COLO829 (cell line): ENCODE measurements at regions not wholly inside any gene's neighbourhood (a gene's known extent, or its start where the extent isn't known, plus 50 kb on each side); places are given as distances from the start of the nearest gene placed in this dataset.
"Not testable (repeated sequence)": the region's sequence is repeated elsewhere in the genome, so short reads cannot be mapped to it uniquely, and the experiment has no call there.

ENCODE experiments used
- DNase-seq: peaks from one replicate; pipeline ENCODE4 v3.0.0; 2012; ENCODE audit warnings: low spot score

DNA sequence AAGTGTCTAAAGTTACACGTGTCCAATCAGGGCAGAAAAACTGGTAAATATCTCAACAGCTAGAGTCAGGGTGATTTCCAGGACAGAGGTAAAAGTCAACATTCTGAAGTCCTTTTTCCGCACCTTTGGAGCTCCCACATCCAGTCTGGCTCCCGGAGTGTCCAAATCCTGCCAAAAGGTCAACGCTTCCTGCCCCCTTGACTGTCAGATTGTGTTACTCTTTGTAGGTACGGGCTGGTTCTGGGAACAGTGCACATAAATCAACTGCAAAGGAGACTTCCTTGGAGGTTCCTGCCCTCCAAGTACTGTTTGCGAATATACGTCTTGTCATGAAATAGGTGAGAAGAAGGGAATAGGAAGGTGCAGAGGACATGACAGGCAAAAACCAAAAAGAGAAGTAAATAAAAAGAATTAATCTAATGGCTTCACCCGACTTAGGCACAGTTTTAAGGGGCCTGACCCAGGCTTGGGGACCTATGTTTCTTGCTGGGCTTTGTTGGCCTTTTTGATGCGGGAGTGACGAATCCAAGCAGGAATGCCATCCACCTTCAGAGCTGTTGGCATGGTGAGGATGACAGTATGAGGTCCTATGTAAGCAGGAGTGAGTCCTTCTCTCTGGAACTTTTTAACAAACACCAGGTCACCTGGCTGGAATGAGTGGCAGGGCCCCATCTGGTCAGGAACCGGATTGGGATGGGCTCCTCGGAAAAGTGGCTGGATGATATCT, 155.4 kb downstream of the TRIM27 start:
- DNase-seq, result no peak

- peak; percentile 72 for DNase-seq
These were observed 154.0 kb downstream of the TRIM27 start for GRCh38 chr6:28769626-28770402.

DNA sequence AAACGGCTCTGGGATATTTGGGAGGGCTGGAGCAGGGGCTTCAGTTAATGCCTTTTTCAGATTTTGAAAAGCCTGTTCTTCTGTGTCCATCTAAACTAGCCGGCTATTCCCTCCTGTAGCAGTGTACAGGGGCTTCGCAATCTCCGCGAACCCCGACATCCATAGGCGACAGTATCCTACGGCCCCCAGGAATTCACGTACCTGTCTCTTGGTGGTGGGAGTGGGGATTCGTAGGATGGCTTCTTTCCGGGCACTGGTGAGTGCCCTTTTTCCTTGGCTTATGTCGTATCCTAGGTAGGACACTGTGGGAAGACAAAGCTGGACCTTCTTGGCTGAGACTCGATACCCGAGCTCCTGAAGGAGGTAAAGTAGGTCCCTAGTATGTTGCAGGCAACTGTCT, 153.1 kb downstream of the TRIM27 start:
- no peak for DNase-seq

- no peak for DNase-seq
These were observed 152.2 kb downstream of the TRIM27 start for GRCh38 chr6:28771401-28772267.

DNA sequence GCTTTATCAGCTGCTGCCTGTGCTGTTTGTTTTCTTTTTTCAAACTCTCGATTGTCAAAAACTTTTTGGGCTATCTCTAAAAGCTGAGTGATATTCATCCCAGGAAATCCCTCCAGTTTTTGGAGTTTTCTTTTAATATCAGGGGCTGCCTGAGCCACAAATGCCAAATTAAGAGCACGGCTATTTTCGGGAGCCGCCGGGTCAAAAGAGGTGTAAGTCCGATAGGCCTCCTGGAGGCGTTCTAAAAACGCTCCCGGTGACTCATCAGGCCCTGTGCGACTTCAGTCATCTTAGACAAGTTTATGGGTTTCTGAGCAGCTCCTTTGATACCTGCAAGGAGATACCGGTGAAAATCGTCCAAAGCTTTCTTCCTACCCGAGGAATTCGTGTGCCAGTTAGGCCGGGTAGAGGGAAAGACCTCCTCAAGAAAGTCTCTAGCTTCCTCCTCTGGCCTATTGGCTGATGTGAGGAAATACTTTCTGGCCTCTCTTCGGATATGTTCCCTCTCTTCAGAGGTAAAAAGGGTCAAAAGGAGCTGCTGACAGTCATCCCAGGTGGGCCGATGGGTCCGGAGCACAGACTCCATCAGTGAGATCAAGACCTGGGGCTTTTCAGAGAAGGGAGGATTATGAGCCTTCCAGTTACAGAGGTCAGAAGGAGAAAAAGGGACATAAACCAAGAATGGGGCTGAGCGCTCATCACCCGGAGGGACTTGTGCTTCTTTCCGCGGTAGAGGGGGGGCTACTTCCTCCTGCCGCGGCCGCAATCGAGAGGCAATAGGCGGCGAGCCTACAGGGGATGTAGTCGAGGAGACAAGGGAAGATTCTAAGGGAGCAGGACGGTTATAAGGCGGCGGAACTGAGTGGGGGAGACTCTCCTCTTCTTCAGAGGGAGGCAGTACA, 151.1 kb downstream of the TRIM27 start:
- no peak for DNase-seq

- no peak for DNase-seq
These were observed 149.3 kb downstream of the TRIM27 start for GRCh38 chr6:28774292-28775051.

DNA sequence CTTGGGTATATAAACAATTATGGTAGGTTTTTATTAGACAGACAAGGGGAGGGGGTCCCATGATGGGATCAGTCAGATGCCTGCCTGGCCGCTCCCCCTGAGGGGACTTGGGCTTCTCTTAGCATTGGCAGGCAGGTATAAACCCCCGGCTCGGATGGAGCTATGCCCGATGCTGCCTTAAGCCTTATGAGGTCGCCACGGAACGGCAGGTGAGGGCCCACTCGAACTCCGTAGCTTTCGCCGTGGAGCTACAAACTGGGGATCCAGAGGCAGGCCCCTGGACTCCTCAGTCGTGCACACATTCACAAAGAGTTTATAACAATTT, 148.8 kb downstream of the TRIM27 start:
- DNase-seq, result no peak

DNA sequence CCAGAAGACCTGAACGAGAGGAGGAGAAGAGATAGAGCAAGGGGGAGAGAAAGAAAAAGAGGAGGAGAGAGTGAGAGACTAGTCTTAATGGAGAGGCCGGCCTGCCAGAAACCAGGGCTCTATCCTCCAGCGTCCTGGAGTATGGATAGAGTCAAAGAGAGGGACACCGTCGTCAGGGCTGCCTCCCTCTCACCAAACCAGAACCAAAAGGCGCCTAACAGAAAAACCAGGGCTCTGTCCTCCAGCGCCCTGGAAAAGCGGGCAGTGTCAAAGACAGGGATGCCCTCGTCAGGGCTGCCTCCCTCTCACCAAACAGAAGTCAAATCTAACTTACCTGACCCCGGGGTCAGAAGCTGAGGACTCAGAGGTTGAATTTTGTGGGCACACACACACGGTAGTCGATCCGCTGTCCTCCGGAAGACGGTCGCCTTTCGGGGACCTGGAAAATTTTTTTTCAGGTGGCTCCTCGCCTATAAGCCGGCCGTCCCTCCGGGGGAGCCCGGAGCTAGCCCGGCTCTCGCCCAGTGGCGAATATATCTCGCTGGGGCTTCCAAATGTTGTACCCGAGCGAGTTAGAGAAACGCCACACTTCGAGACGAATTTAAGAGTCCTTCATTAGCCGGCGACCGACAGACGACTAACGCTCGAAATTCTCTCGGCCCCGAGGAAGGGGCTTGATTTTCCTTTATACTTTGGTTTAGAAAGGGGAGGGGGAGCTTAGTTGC, 148.2 kb downstream of the TRIM27 start:
- DNase-seq, result no peak

- DNase-seq, result no peak
These were observed 147.3 kb downstream of the TRIM27 start for GRCh38 chr6:28776269-28777146.

DNA sequence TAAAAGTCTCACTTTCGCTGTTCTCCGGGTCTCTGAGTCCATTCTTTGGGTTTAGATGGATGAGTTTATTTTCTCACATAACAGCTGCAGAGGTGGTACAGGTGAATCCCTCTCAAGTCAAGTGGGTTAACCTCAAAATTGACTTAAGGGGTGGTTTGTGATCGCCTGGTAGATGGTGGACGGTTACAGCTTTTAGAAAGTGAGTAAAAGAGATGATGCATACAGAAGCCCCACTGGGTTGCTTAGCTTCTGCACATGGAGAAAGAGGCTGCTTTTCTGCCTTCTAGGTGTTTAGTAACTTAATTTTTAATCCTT, 146.7 kb downstream of the TRIM27 start:
- no peak for DNase-seq

DNA sequence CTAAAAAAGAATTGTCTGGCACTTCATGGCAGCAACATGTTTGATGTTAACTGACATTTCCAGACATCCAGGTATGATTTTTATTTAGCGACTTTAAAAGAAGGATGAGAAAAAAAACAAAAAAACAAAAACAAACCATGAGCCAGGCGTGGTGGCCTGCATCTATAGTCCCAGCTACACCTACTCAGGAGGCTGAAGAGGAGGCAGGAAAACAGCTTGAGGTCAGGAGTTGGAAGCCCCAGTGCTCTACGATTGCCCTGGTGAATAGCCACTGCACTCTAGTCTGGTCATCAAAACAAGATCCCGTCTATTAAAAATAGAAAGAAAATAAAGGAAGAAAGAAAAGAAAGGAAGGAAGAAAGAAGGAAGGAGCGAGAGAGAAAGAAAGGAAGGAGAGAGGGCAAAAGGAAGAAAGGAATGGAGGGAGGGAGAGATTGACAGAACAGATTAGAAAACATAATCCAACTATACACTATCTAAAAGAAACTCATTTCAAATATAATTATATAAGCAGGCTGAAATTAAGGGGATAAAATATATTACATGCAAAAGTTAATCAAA, 141.6 kb downstream of the TRIM27 start:
- no peak for DNase-seq

DNA sequence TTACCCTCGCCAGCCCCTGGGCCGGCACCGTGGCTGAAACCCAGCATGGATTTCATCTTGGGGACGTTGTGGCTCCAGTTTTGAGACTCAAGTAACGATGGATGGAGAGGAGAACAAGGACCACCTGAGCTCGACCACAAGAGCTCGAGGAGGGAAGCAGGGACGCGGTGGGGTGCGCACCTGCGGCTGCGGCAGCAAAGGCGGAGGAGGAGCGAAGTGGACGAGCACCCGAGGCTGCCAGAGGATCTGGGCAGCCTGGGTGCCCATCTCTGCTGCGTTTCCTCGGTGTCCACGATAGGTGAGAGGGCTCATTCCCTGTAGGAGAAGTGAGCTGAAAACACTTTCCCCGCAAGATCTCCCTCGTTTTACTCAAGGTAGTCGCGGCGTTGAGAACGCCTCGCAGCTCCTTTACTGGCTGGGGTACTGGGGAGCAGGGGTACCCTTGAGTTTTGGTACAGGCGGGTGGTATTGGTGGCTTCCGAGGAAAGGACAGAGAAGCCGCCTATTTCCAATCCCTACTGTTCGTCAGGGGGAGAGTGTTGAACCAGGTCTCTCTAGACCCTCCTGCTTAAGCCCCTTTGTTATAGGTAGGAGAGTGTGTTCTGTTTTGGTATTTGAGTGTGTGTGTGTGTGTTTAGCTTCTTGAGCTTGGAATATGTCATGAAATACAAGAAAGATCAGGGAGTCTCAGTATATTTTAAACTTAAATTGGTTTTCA, 137.7 kb downstream of the TRIM27 start:
- no peak for DNase-seq

- DNase-seq, result peak; percentile 44
These were observed 134.2 kb downstream of the TRIM27 start for GRCh38 chr6:28789553-28790083.

DNA sequence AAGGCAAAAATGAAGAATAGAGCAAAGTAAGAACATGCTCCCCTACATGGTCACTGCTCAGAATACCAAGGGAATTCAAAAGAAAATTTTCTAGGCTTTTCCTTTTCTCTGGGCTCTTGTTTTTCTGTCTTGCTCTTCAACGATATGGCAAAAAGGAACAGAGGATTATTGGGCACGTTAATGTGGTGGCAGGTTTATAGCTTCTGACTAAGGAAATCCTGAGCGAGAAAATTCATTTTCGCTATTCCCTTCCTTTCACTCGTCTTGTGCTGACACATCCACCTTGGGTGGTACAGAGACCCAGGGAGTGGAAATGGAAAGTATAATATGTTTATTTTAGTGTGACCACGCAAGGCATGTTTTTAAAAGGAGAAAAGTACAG, 132.8 kb downstream of the TRIM27 start:
- no peak for DNase-seq

DNA sequence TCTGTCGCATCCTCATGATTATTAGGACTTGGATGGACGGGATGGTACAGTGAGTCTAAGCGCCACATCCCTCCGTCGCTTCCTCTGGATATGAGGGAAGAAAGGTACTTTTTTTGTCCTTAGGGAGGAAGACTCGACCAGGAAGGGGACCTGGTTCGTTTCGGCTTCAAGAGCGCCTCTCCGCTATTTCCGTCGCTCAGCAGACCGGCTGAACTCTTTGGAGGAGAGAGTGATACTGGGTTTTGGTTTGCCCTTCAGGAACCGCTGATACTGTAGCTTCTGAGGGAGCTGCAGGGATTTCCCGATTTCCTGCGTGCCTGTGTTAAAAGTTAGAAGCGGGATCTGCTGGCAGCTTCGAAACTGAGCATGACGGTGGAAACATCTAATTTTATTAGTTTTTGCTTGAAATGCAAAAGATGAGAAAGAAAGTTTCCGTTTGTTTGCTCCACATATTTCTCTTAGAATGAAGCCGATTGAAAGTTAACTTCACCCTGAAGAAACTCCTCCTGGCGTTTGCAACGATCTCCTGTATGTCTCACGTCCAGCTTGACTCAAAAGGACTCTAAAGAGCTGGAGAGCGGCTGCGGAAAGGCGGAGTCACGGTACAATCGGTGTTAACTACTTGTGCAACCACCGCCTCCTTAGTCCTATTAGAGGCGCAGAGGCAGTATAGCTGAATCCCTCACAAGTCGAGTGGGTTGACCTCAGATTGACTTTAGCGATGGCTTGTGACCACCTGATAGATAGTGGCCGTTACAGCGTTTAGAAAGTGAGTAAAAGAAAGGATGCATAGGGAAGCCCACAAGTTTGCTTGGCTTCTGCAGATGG, 129.4 kb downstream of the TRIM27 start:
- DNase-seq, result peak; percentile 35

GRCh38 chr6:28800647-28801046, 123.1 kb downstream of the TRIM27 start:
- DNase-seq, result not testable (repeated sequence)
